ENCODE measurements at regions not wholly inside any gene's neighbourhood (a gene's known extent, or its start where the extent isn't known, plus 50 kb on each side); places are given as distances from the start of the nearest gene placed in this dataset.

DNA sequence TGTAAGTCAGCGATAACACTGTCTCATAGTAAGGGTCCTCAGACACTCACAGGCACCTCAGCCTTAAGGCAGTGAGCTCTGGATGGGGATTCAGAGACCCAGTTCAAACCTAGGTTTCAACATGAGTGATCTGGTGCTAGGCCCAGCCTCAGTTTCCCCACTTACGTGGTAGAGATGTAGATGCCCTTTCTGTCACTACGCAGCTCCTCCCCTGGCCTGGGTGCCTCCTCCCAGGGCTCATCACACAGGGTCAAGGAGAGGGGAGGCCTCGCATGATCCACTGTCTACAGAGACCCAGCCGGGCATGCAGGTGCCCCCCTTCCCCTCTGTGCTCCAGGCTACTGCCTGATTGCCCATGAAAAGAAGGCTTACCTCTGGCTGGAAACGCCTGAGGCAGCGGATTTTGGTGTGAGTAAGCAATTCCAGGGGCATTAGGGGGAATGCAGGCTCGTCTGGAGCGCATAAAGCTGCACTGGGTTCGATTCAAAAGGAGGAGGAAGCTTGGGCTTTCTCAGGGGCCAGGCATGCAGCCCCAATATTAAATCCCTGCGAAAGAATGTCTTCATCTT lies 69.8 kb upstream of the ANKRD34C start (continued):
- TF ChIP-seq, protein P1, sequence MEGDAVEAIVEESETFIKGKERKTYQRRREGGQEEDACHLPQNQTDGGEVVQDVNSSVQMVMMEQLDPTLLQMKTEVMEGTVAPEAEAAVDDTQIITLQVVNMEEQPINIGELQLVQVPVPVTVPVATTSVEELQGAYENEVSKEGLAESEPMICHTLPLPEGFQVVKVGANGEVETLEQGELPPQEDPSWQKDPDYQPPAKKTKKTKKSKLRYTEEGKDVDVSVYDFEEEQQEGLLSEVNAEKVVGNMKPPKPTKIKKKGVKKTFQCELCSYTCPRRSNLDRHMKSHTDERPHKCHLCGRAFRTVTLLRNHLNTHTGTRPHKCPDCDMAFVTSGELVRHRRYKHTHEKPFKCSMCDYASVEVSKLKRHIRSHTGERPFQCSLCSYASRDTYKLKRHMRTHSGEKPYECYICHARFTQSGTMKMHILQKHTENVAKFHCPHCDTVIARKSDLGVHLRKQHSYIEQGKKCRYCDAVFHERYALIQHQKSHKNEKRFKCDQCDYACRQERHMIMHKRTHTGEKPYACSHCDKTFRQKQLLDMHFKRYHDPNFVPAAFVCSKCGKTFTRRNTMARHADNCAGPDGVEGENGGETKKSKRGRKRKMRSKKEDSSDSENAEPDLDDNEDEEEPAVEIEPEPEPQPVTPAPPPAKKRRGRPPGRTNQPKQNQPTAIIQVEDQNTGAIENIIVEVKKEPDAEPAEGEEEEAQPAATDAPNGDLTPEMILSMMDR (IDR thresholded peaks at IDR 0.05 in 2 of 3, conservative IDR thresholded peaks at IDR 0.05 in 1 of 3; ENCODE audit: borderline replicate concordance in 1 of 3, insufficient read depth in 1 of 3, low read depth in 2 of 3, low read length in 2 of 3), result no peak
- TF ChIP-seq, protein P2, sequence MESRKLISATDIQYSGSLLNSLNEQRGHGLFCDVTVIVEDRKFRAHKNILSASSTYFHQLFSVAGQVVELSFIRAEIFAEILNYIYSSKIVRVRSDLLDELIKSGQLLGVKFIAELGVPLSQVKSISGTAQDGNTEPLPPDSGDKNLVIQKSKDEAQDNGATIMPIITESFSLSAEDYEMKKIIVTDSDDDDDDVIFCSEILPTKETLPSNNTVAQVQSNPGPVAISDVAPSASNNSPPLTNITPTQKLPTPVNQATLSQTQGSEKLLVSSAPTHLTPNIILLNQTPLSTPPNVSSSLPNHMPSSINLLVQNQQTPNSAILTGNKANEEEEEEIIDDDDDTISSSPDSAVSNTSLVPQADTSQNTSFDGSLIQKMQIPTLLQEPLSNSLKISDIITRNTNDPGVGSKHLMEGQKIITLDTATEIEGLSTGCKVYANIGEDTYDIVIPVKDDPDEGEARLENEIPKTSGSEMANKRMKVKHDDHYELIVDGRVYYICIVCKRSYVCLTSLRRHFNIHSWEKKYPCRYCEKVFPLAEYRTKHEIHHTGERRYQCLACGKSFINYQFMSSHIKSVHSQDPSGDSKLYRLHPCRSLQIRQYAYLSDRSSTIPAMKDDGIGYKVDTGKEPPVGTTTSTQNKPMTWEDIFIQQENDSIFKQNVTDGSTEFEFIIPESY (IDR thresholded peaks at IDR 0.05; ENCODE audit: extremely low read depth, insufficient replicate concordance, low read length), result no peak

DNA sequence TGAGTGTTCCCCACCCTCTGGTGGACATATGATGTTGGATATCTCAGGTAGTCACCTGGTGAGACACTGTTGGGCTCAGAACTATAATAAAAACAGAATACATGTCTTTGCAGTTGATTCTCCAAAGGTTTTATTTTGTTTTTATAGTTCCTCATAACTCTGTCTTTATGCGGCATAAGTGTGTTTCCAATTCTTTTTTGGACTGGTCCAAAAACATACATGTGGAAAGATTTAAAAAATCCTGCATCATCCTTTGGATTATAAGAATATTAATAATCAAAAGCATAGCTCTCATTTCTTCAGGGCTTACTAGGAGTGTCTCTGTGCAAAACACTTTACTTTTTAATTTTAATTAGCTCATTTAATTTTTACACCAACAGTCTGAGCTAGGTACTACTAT lies 71.0 kb upstream of the ANKRD34C start:
- BruUV-seq (replicated peaks), result no TSS peak
- Histone ChIP-seq H3K4me3 (replicated peaks in 1 of 2; ENCODE audit: low read depth in 1 of 2, low read length in 2 of 2) (no peak overlapping the region), H3K9me3 (ENCODE audit: control insufficient read depth in 1 of 2, insufficient read depth in 1 of 2, low read depth in 1 of 2, low read length in 2 of 2) (no peaks in the 10 kb centered on the region), H3K27ac (ENCODE audit: low read depth, low read length) (no peak overlapping the region), H4K20me1 (ENCODE audit: insufficient read depth) (no peaks in the 10 kb centered on the region), H3K79me2 (ENCODE audit: insufficient read depth, low read length) (no peaks in the 10 kb centered on the region), H3K36me3 (ENCODE audit: control insufficient read depth in 1 of 2, insufficient read depth in 2 of 2, low read length in 2 of 2) (no peaks in the 10 kb centered on the region), H3K27me3 (ENCODE audit: insufficient read depth, low read length) (peaks cover 53% of the 10 kb centered on the region; the same call in 1 of the 2 replicates), H3K4me2 (ENCODE audit: low read length) (no peak overlapping the region), H3K9me2 (ENCODE audit: insufficient read depth) (no peaks in the 10 kb centered on the region), H2AFZ (ENCODE audit: low read depth, low read length, poor library complexity, severe bottlenecking) (no peak overlapping the region), H3K9ac (ENCODE audit: low read length) (no peak overlapping the region), H3K4me1 (ENCODE audit: control insufficient read depth in 1 of 2, insufficient read depth in 2 of 2, low read length in 2 of 2) (no peaks in the 10 kb centered on the region)
- intact Hi-C loops (cut with micrococcal nuclease), result no loop called here
- ATAC-seq, result no peak
- no peak for DNase-seq (ENCODE audit: low read depth, low spot score)
- POLR2A ChIA-PET, result no interaction called here
- RAD21 ChIA-PET (ENCODE audit: low non-redundant PET in 1 of 2, low total read pairs in 2 of 2, uncharacterized antibody in 2 of 2, unreplicated experiment in 2 of 2), result no interaction called here
- CTCF ChIA-PET, result no interaction called here
- TF ChIP-seq ZFX (IDR thresholded peaks at IDR 0.05) (no peak), RAD21 (IDR thresholded peaks at IDR 0.05; ENCODE audit: low read depth) (no peak), YY1 (IDR thresholded peaks at IDR 0.05; ENCODE audit: extremely low read depth, insufficient replicate concordance, low read depth, low read length) (no peak), SRF (IDR thresholded peaks at IDR 0.05; ENCODE audit: low read depth) (no peak), EGR1 (IDR thresholded peaks at IDR 0.05; ENCODE audit: low read depth) (no peak), TCF7L2 (IDR thresholded peaks at IDR 0.05; ENCODE audit: borderline replicate concordance, extremely low read depth, insufficient read depth, insufficient read length) (no peak), FOSL1 (IDR thresholded peaks at IDR 0.05; ENCODE audit: low read depth) (no peak), CEBPB (IDR thresholded peaks at IDR 0.05; ENCODE audit: low read depth) (no peak), SIN3A (IDR thresholded peaks at IDR 0.05; ENCODE audit: low read depth) (no peak), JUND (IDR thresholded peaks at IDR 0.05) (no peak), POLR2A (IDR thresholded peaks at IDR 0.05; ENCODE audit: borderline replicate concordance, extremely low read depth, insufficient read depth, insufficient read length) (no peak)
- TF ChIP-seq, protein P3, sequence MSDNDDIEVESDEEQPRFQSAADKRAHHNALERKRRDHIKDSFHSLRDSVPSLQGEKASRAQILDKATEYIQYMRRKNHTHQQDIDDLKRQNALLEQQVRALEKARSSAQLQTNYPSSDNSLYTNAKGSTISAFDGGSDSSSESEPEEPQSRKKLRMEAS (IDR thresholded peaks at IDR 0.05), result no peak
- TF ChIP-seq, protein P4, sequence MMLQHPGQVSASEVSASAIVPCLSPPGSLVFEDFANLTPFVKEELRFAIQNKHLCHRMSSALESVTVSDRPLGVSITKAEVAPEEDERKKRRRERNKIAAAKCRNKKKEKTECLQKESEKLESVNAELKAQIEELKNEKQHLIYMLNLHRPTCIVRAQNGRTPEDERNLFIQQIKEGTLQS (IDR thresholded peaks at IDR 0.05), result no peak
- TF ChIP-seq, protein P5, sequence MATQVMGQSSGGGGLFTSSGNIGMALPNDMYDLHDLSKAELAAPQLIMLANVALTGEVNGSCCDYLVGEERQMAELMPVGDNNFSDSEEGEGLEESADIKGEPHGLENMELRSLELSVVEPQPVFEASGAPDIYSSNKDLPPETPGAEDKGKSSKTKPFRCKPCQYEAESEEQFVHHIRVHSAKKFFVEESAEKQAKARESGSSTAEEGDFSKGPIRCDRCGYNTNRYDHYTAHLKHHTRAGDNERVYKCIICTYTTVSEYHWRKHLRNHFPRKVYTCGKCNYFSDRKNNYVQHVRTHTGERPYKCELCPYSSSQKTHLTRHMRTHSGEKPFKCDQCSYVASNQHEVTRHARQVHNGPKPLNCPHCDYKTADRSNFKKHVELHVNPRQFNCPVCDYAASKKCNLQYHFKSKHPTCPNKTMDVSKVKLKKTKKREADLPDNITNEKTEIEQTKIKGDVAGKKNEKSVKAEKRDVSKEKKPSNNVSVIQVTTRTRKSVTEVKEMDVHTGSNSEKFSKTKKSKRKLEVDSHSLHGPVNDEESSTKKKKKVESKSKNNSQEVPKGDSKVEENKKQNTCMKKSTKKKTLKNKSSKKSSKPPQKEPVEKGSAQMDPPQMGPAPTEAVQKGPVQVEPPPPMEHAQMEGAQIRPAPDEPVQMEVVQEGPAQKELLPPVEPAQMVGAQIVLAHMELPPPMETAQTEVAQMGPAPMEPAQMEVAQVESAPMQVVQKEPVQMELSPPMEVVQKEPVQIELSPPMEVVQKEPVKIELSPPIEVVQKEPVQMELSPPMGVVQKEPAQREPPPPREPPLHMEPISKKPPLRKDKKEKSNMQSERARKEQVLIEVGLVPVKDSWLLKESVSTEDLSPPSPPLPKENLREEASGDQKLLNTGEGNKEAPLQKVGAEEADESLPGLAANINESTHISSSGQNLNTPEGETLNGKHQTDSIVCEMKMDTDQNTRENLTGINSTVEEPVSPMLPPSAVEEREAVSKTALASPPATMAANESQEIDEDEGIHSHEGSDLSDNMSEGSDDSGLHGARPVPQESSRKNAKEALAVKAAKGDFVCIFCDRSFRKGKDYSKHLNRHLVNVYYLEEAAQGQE (IDR thresholded peaks at IDR 0.05; ENCODE audit: low read depth), result no peak
